ENCODE measurements at regions not wholly inside any gene's neighbourhood (a gene's known extent, or its start where the extent isn't known, plus 50 kb on each side); places are given as distances from the start of the nearest gene placed in this dataset.

GRCh38 chr10:84999929-85000328 is 671.5 kb downstream of the CCSER2 start:
- 79 to 84% methylated on average over 4 of the region's 4 CpGs for WGBS, 2 donors

GRCh38 chr10:85003083-85003482 is 674.7 kb downstream of the CCSER2 start:
- H3K27me3 ChIP-seq = no peaks in the 10 kb centered on the region
- ATAC-seq = peak in 3 of 4 donors; percentile 35 to 82 (median 64)
- FAIRE-seq = no peak
- H3K9me3 ChIP-seq = no peaks in the 10 kb centered on the region
- intact Hi-C loops (cut with DNase I) = no loop called here
- no peaks in the 10 kb centered on the region for H3K36me3 ChIP-seq
- H3K4me3 ChIP-seq = no peak overlapping the region
- TF ChIP-seq CTCF (IDR thresholded peaks at IDR 0.05) = no peak
- H3K27ac ChIP-seq = no peak overlapping the region
- H3K4me1 ChIP-seq = peaks cover 0 to 7% (median 0%) of the 10 kb centered on the region in 3 donors
- 15 to 23% methylated on average over 1 of the region's 1 CpG for WGBS, 2 donors
- no peak for DNase-seq

More at GRCh38 chr10:84999929-85000328, 671.5 kb downstream of the CCSER2 start:
- intact Hi-C loops (cut with DNase I) = no loop called here
- DNase-seq (no peak), ATAC-seq (no peak), FAIRE-seq (no peak)
- no peak for TF ChIP-seq CTCF (IDR thresholded peaks at IDR 0.05)
- Histone ChIP-seq H3K27ac (no peak overlapping the region), H3K9me3 (no peaks in the 10 kb centered on the region), H3K4me1 (peaks cover 0 to 9% (median under 1%) of the 10 kb centered on the region in 3 donors), H3K4me3 (no peak overlapping the region), H3K27me3 (no peaks in the 10 kb centered on the region), H3K36me3 (no peaks in the 10 kb centered on the region)

GRCh38 chr10:85008488-85009184 is 680.2 kb downstream of the CCSER2 start:
- Histone ChIP-seq H3K27ac (peak overlapping the region; percentile 11 to 57 (median 36)), H3K27me3 (no peaks in the 10 kb centered on the region), H3K9me3 (no peaks in the 10 kb centered on the region), H3K4me1 (peaks cover 0 to 21% (median 20%) of the 10 kb centered on the region in 3 donors), H3K4me3 (no peak overlapping the region), H3K36me3 (no peaks in the 10 kb centered on the region)
- FAIRE-seq (no peak), ATAC-seq (peak; percentile 90 to 96 (median 93)), DNase-seq (peak in 3 of 6 donors; percentile 44 to 65 (median 59))
- 41 to 43% methylated on average over 6 of the region's 6 CpGs for WGBS, 2 donors
- no peak for TF ChIP-seq CTCF (IDR thresholded peaks at IDR 0.05)
- intact Hi-C loops (cut with DNase I) = no loop called here

DNA sequence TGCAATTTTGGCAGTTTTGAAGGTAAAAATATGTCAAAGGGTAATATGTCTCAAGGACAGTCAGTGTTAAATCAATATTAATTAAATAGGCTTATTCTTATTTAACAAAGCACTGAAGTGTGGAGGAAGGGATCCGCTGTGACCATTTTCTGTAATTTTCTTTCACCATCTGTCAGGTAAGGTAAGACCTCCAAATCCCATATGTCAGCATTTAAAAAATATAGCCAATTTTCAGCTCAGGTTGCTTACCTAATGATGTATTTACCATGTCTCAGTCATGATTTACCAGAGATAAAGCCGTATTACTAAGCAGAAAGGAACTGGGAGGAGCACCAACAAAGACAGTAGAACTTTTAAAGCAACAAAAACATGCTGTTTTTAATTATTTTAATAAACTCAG is 683.9 kb downstream of the CCSER2 start:
- H3K27me3 ChIP-seq = no peaks in the 10 kb centered on the region
- peaks cover 0 to 24% (median 21%) of the 10 kb centered on the region in 3 donors for H3K4me1 ChIP-seq
- H3K9me3 ChIP-seq = no peaks in the 10 kb centered on the region
- no peak overlapping the region for H3K4me3 ChIP-seq
- FAIRE-seq = no peak
- no peak for ATAC-seq
- DNase-seq = no peak
- 58 to 60% methylated on average over 2 of the region's 2 CpGs for WGBS, 2 donors
- H3K27ac ChIP-seq = no peak overlapping the region
- no peaks in the 10 kb centered on the region for H3K36me3 ChIP-seq
- TF ChIP-seq CTCF (IDR thresholded peaks at IDR 0.05) = no peak
- intact Hi-C loops (cut with DNase I) = no loop called here

DNA sequence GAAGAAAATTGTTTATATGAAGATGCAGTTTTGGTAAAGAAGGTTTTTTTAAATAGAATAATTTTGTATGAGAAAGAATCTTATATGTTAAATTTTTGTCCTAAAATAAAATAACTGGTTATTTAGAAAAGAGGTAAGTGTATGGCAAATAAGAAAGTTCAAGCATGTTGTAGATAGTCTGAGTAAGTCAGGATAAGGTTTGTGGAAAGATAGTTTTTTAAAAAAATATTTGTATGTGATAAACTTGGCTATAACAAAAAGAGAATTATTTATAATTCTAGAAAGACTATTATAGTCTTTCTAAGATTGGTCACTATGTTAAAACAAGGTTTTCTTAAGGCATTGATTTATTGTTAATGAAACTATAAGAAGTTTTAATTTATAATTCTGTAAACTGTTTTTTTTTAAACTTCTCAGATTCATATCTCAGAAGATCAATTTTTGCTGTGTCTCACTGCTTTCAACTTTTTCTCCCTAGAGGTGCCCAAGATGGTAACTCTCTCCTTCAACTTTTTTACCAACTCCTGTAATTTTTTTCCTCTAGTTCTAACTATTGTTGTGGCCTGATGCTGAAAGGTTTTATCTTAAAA is 698.6 kb downstream of the CCSER2 start:
- H3K4me1 ChIP-seq = peaks cover 0 to under 1% (median 0%) of the 10 kb centered on the region in 3 donors
- no peaks in the 10 kb centered on the region for H3K36me3 ChIP-seq
- no peak for TF ChIP-seq CTCF (IDR thresholded peaks at IDR 0.05)
- no peak overlapping the region for H3K27ac ChIP-seq
- H3K27me3 ChIP-seq = no peaks in the 10 kb centered on the region
- FAIRE-seq (no peak), ATAC-seq (no peak), DNase-seq (no peak)
- H3K9me3 ChIP-seq = no peaks in the 10 kb centered on the region
- H3K4me3 ChIP-seq = no peak overlapping the region
- intact Hi-C loops (cut with DNase I) = no loop called here
